ENCODE measurements at regions not wholly inside any gene's neighbourhood (a gene's known extent, or its start where the extent isn't known, plus 50 kb on each side); places are given as distances from the start of the nearest gene placed in this dataset.

GRCh38 chr3:72483554-72484104 is 364.6 kb downstream of the SHQ1 start:
- TF ChIP-seq CTCF (IDR thresholded peaks at IDR 0.05), result no peak

- TF ChIP-seq CTCF (IDR thresholded peaks at IDR 0.05), result no peak
Measured at GRCh38 chr3:72482589-72483321, 365.5 kb downstream of the SHQ1 start.

- no peak for TF ChIP-seq CTCF (IDR thresholded peaks at IDR 0.05)
Measured at GRCh38 chr3:72481542-72481941, 366.7 kb downstream of the SHQ1 start.

GRCh38 chr3:72480366-72480765 is 367.9 kb downstream of the SHQ1 start:
- no peak for TF ChIP-seq CTCF (IDR thresholded peaks at IDR 0.05)

GRCh38 chr3:72479651-72480215 is 368.5 kb downstream of the SHQ1 start:
- TF ChIP-seq CTCF (IDR thresholded peaks at IDR 0.05), result no peak

- TF ChIP-seq CTCF (IDR thresholded peaks at IDR 0.05), result no peak
Measured at GRCh38 chr3:72476139-72476483, 372.1 kb downstream of the SHQ1 start.

- TF ChIP-seq CTCF (IDR thresholded peaks at IDR 0.05), result no peak
Measured at GRCh38 chr3:72475258-72476138, 372.7 kb downstream of the SHQ1 start.
